WTC11 (cell line): ENCODE measurements at regions not wholly inside any gene's neighbourhood (a gene's known extent, or its start where the extent isn't known, plus 50 kb on each side); places are given as distances from the start of the nearest gene placed in this dataset.

Experiments used
- ATAC-seq: fragments of 200-7000 bp; cut with Tn5 transposase; 2 replicates; pipeline ENCODE4 v1.10.0; 2021; ENCODE audit warnings: mild to moderate bottlenecking, moderate library complexity
- CTCF ChIA-PET: fragments of 300-600 bp; sonication (Branson Sonifier 250); formaldehyde crosslinking; loops from one replicate; lab custom pipeline; 2021; ENCODE audit warnings: antibody characterized with exemption; lab: Charles Lee
- POLR2A ChIA-PET: fragments of 350-600 bp; sonication (Branson Sonifier 250); formaldehyde crosslinking; loops from one replicate; lab custom pipeline; 2021; ENCODE audit warnings: antibody characterized with exemption; lab: Charles Lee
- DNase-seq: peaks from one replicate; pipeline ENCODE4 v3.0.0; 2021; ENCODE audit warnings: low spot score
- H3K27ac Mint-ChIP-seq: 2 replicates; pipeline ENCODE4 v1.8.0; 2021; ENCODE audit warnings: mixed read lengths
- H3K27me3 Mint-ChIP-seq: 2 replicates; pipeline ENCODE4 v1.8.0; 2021; ENCODE audit warnings: low read depth, mild to moderate bottlenecking, moderate library complexity, mixed read lengths
- H3K36me3 Mint-ChIP-seq: 2 replicates; pipeline ENCODE4 v1.8.0; 2021; ENCODE audit warnings: mixed read lengths
- H3K4me1 Mint-ChIP-seq: 2 replicates; pipeline ENCODE4 v1.8.0; 2022; ENCODE audit warnings: mixed read lengths
- H3K4me3 Mint-ChIP-seq: 2 replicates; pipeline ENCODE4 v1.8.0; 2021; ENCODE audit warnings: mild to moderate bottlenecking, moderate library complexity, mixed read lengths
- H3K9me3 Mint-ChIP-seq: 2 replicates; pipeline ENCODE4 v1.8.0; 2021; ENCODE audit warnings: mixed read lengths
- CBFB ChIP-seq: sonication (generic); formaldehyde crosslinking; IDR thresholded peaks from 2 replicates; pipeline ENCODE4 v1.8.1; 2022; ENCODE audit warnings: mild to moderate bottlenecking, low read depth, missing genetic modification reagents
- FOXK1 ChIP-seq: sonication (generic); formaldehyde crosslinking; IDR thresholded peaks from 2 replicates; pipeline ENCODE4 v1.8.0; 2022; ENCODE audit warnings: mild to moderate bottlenecking, moderate library complexity, missing genetic modification reagents
- GRHL2 ChIP-seq: fragments of 250-450 bp; sonication (Bioruptor Pico); IDR thresholded peaks from 2 replicates; pipeline ENCODE4 v1.8.0; 2022; ENCODE audit warnings: mild to moderate bottlenecking, moderate library complexity; ENCODE audit not compliant: insufficient replicate concordance, severe bottlenecking
- IRF2 ChIP-seq: sonication (generic); formaldehyde crosslinking; IDR thresholded peaks from 2 replicates; pipeline ENCODE4 v1.8.0; 2022; ENCODE audit warnings: low read depth, missing genetic modification reagents, borderline replicate concordance
- JAZF1 ChIP-seq: fragments of 250-450 bp; sonication (Bioruptor Pico); IDR thresholded peaks from 2 replicates; pipeline ENCODE4 v1.9.0; 2021; ENCODE audit warnings: moderate library complexity, mild to moderate bottlenecking, inconsistent platforms
- MXD4 ChIP-seq: fragments of 250-450 bp; sonication (Bioruptor Pico); IDR thresholded peaks from 2 replicates; pipeline ENCODE4 v1.8.0; 2021; ENCODE audit warnings: mild to moderate bottlenecking, moderate library complexity, borderline replicate concordance
- NFYB ChIP-seq: sonication (generic); formaldehyde crosslinking; conservative IDR thresholded peaks from 2 replicates; pipeline ENCODE4 v1.8.0; 2022; ENCODE audit warnings: low read depth, missing genetic modification reagents
- PRRX2 ChIP-seq: fragments of 250-450 bp; sonication (Bioruptor Pico); IDR thresholded peaks from 2 replicates; pipeline ENCODE4 v1.8.0; 2021; ENCODE audit warnings: mild to moderate bottlenecking
- TEAD1 ChIP-seq: sonication (generic); formaldehyde crosslinking; IDR thresholded peaks from 2 replicates; pipeline ENCODE4 v1.8.0; 2022; ENCODE audit warnings: mild to moderate bottlenecking, missing genetic modification reagents
- ZNF138 ChIP-seq: sonication (generic); formaldehyde crosslinking; conservative IDR thresholded peaks from 2 replicates; pipeline ENCODE4 v1.8.1; 2022; ENCODE audit warnings: mild to moderate bottlenecking, moderate library complexity, missing genetic modification reagents
- TF ChIP-seq, protein P1 (sequence below): sonication (generic); formaldehyde crosslinking; IDR thresholded peaks from 2 replicates; pipeline ENCODE4 v1.8.0; 2022; ENCODE audit warnings: mild to moderate bottlenecking, missing genetic modification reagents
- TF ChIP-seq, protein P2 (sequence below): sonication (generic); formaldehyde crosslinking; IDR thresholded peaks from 2 replicates; pipeline ENCODE4 v1.8.0; 2022; ENCODE audit warnings: mild to moderate bottlenecking, missing genetic modification reagents
- TF ChIP-seq, protein P3 (sequence below): sonication (generic); formaldehyde crosslinking; IDR thresholded peaks from 2 replicates; pipeline ENCODE4 v1.8.0; 2023; ENCODE audit warnings: missing genetic modification reagents
- TF ChIP-seq, protein P4 (sequence below): fragments of 250-450 bp; sonication (Bioruptor Pico); IDR thresholded peaks from 2 replicates; pipeline ENCODE4 v1.8.0; 2021; ENCODE audit warnings: mild to moderate bottlenecking
- TF ChIP-seq, protein P5 (sequence below): sonication (generic); formaldehyde crosslinking; IDR thresholded peaks from 2 replicates; pipeline ENCODE4 v1.8.0; 2022; ENCODE audit warnings: mild to moderate bottlenecking, missing genetic modification reagents

DNA sequence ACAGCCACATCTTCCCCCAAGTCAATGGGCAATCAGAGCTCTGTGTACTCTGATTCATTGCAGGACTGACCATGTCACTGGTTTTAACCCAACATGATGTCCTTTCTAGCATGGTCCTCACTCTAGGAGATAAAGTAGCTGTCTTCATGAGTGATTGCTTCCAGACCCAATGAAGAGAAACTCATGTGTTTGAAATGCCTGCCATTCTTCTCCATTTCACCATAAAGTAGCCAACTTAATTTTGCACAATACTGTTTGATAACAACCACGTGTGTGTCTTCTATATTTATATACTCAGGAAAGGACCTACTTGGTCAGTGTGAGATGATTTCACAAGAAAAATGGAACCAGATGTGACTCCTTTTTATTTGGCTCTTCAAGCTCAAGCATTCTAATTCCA lies 172.5 kb downstream of the AXIN2 start:
- Mint-ChIP-seq H3K27me3 (no peaks in the 10 kb centered on the region; the same call in 1 of the 2 replicates), H3K4me3 (no peak overlapping the region), H3K9me3 (peaks cover 4% of the 10 kb centered on the region; the same call in 1 of the 2 replicates), H3K27ac (no peak overlapping the region), H3K4me1 (no peaks in the 10 kb centered on the region; the same call in 1 of the 2 replicates), H3K36me3 (no peaks in the 10 kb centered on the region)
- TF ChIP-seq MXD4 (CRISPR knock-in tag), result no peak
- TF ChIP-seq, protein P1, sequence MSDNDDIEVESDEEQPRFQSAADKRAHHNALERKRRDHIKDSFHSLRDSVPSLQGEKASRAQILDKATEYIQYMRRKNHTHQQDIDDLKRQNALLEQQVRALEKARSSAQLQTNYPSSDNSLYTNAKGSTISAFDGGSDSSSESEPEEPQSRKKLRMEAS, result no peak
- no peak for TF ChIP-seq ZNF138 (CRISPR knock-in tag)
- TF ChIP-seq NFYB (CRISPR knock-in tag), result no peak
- TF ChIP-seq GRHL2 (CRISPR knock-in tag), result no peak
- no peak for TF ChIP-seq PRRX2 (CRISPR knock-in tag)
- TF ChIP-seq IRF2 (CRISPR knock-in tag), result no peak
- TF ChIP-seq JAZF1, result no peak
- CTCF ChIA-PET, result interaction anchor here (0.9 kb wide), 1 partner anchor 288 kb away, joined by 3 read pairs; no protein-coding TSS in a partner anchor
- POLR2A ChIA-PET, result no interaction called here
- ATAC-seq, result no peak
- no peak for DNase-seq

DNA sequence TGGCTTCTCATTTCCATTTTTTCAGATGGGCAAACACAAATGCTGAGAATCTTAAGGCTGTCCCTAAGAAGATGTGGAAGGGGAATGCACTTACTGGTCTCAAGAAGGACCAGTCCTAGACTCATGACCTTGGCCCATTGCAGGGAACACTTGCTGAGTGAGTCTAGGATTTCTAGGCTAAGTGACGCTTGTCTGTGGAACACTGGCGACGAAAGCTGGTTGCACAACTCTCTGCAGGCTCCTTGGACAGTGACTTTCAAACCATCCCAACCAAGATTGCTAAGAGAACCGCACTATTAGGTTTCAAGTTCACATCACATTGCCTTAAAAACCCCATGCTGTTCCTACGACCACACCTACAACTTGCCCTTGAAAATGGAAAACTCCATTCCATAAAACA lies 174.1 kb downstream of the AXIN2 start:
- Mint-ChIP-seq H3K4me1 (no peaks in the 10 kb centered on the region; the same call in 1 of the 2 replicates), H3K36me3 (no peaks in the 10 kb centered on the region), H3K9me3 (peaks cover 9% of the 10 kb centered on the region; the same call in 1 of the 2 replicates), H3K4me3 (no peak overlapping the region), H3K27me3 (no peaks in the 10 kb centered on the region; the same call in 1 of the 2 replicates), H3K27ac (no peak overlapping the region)
- TF ChIP-seq, protein P2, sequence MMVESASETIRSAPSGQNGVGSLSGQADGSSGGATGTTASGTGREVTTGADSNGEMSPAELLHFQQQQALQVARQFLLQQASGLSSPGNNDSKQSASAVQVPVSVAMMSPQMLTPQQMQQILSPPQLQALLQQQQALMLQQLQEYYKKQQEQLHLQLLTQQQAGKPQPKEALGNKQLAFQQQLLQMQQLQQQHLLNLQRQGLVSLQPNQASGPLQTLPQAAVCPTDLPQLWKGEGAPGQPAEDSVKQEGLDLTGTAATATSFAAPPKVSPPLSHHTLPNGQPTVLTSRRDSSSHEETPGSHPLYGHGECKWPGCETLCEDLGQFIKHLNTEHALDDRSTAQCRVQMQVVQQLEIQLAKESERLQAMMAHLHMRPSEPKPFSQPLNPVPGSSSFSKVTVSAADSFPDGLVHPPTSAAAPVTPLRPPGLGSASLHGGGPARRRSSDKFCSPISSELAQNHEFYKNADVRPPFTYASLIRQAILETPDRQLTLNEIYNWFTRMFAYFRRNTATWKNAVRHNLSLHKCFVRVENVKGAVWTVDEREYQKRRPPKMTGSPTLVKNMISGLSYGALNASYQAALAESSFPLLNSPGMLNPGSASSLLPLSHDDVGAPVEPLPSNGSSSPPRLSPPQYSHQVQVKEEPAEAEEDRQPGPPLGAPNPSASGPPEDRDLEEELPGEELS (CRISPR knock-in tag), result no peak
- TF ChIP-seq, protein P3, sequence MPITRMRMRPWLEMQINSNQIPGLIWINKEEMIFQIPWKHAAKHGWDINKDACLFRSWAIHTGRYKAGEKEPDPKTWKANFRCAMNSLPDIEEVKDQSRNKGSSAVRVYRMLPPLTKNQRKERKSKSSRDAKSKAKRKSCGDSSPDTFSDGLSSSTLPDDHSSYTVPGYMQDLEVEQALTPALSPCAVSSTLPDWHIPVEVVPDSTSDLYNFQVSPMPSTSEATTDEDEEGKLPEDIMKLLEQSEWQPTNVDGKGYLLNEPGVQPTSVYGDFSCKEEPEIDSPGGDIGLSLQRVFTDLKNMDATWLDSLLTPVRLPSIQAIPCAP (CRISPR knock-in tag), result no peak
- POLR2A ChIA-PET, result no interaction called here
- CTCF ChIA-PET, result no interaction called here
- ATAC-seq, result no peak
- DNase-seq, result no peak

DNA sequence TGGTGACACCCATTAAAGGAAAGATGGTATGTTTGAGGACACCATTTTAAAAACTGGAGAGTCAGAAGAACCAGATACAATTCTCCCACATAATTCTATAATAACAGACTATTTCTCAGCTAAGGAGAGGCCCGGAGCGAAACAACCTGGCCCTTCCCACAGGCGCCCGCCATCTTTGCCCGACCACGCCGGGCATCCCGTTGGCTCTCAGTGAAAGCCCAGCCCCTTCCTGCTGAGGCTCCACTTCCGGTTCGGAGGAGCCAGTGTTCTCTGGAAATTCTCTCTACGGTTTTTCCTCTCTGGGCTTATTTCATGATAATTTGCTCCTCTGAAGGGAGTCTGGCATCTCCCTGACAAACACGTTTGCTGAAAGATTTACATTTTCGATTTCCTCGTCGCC lies 175.7 kb downstream of the AXIN2 start:
- no peaks in the 10 kb centered on the region; the same call in 1 of the 2 replicates for H3K4me1 Mint-ChIP-seq
- no peaks in the 10 kb centered on the region for H3K36me3 Mint-ChIP-seq
- H3K4me3 Mint-ChIP-seq, result no peak overlapping the region
- ChIA-PET POLR2A (no interaction called here), CTCF (no interaction called here)
- H3K27me3 Mint-ChIP-seq, result no peaks in the 10 kb centered on the region; the same call in 1 of the 2 replicates
- DNase-seq (no peak), ATAC-seq (no peak)
- H3K27ac Mint-ChIP-seq, result no peak overlapping the region
- peaks cover 13% of the 10 kb centered on the region; the same call in 1 of the 2 replicates for H3K9me3 Mint-ChIP-seq
- TF ChIP-seq GRHL2 (CRISPR knock-in tag), result no peak
- no peak for TF ChIP-seq TEAD1
- no peak for TF ChIP-seq CBFB (CRISPR knock-in tag)
- TF ChIP-seq, protein P4, sequence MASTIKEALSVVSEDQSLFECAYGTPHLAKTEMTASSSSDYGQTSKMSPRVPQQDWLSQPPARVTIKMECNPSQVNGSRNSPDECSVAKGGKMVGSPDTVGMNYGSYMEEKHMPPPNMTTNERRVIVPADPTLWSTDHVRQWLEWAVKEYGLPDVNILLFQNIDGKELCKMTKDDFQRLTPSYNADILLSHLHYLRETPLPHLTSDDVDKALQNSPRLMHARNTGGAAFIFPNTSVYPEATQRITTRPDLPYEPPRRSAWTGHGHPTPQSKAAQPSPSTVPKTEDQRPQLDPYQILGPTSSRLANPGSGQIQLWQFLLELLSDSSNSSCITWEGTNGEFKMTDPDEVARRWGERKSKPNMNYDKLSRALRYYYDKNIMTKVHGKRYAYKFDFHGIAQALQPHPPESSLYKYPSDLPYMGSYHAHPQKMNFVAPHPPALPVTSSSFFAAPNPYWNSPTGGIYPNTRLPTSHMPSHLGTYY (CRISPR knock-in tag), result no peak
- no peak for TF ChIP-seq FOXK1 (CRISPR knock-in tag)
- TF ChIP-seq, protein P5, sequence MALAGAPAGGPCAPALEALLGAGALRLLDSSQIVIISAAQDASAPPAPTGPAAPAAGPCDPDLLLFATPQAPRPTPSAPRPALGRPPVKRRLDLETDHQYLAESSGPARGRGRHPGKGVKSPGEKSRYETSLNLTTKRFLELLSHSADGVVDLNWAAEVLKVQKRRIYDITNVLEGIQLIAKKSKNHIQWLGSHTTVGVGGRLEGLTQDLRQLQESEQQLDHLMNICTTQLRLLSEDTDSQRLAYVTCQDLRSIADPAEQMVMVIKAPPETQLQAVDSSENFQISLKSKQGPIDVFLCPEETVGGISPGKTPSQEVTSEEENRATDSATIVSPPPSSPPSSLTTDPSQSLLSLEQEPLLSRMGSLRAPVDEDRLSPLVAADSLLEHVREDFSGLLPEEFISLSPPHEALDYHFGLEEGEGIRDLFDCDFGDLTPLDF (CRISPR knock-in tag), result no peak
